CD4-positive, CD25-positive, alpha-beta regulatory T cell (primary cell): ENCODE measurements at regions not wholly inside any gene's neighbourhood (a gene's known extent, or its start where the extent isn't known, plus 50 kb on each side); places are given as distances from the start of the nearest gene placed in this dataset.

Experiments
- ATAC-seq, 2 donors: fragments of 150-1000 bp; cut with Tn5 transposase; one replicate each; pipeline ENCODE4 v1.10.0; 2021; ENCODE audit warnings: low read depth in 2 of 2, moderate number of reproducible peaks in 2 of 2, moderate library complexity in 1 of 2
- DNase-seq, 3 donors: peaks; one replicate each; pipeline versions ENCODE4 v3.0.0 to v3.0.0-alpha.2; 2012 to 2022; ENCODE audit warnings: mixed read lengths in 1 of 3
- H3K27ac ChIP-seq: one replicate; pipeline ENCODE4 v1.7.0; 2013; ENCODE audit warnings: mild to moderate bottlenecking, low read length; ENCODE audit not compliant: insufficient read depth, poor library complexity, severe bottlenecking
- H3K27me3 ChIP-seq: one replicate; pipeline ENCODE4 v1.7.0; 2013; ENCODE audit warnings: low read length; ENCODE audit not compliant: control insufficient read depth, insufficient read depth
- H3K36me3 ChIP-seq: one replicate; pipeline ENCODE4 v1.7.0; 2013; ENCODE audit warnings: mild to moderate bottlenecking, low read length, moderate library complexity; ENCODE audit not compliant: control insufficient read depth, insufficient read depth
- H3K4me1 ChIP-seq: 2 replicates; pipeline ENCODE4 v1.7.0; 2013; ENCODE audit warnings: mild to moderate bottlenecking, low read length; ENCODE audit not compliant: insufficient read depth, control insufficient read depth, poor library complexity, severe bottlenecking
- H3K4me3 ChIP-seq: one replicate; pipeline ENCODE4 v1.7.0; 2013; ENCODE audit warnings: low read depth, mild to moderate bottlenecking, low read length, moderate library complexity
- H3K9me3 ChIP-seq, 2 experiments: 1 replicate in 1 of 2; 2 replicates in 1 of 2; pipeline ENCODE4 v1.7.0; 2013; ENCODE audit warnings: low read length in 2 of 2, mild to moderate bottlenecking in 1 of 2, moderate library complexity in 1 of 2; ENCODE audit not compliant: control insufficient read depth in 2 of 2
- H3K27ac Mint-ChIP-seq, 3 donors: one replicate each; pipeline ENCODE4 v1.8.0; 2020 to 2022; ENCODE audit warnings: mild to moderate bottlenecking in 3 of 3, mixed read lengths in 3 of 3, moderate library complexity in 2 of 3
- H3K27me3 Mint-ChIP-seq: one replicate; pipeline ENCODE4 v1.8.0; 2022; ENCODE audit warnings: mild to moderate bottlenecking, mixed read lengths
- H3K36me3 Mint-ChIP-seq: one replicate; pipeline ENCODE4 v1.8.0; 2020; ENCODE audit warnings: mixed read lengths
- H3K4me1 Mint-ChIP-seq, 4 donors: one replicate each; pipeline ENCODE4 v1.8.0; 2020 to 2022; ENCODE audit warnings: mixed read lengths in 4 of 4, mild to moderate bottlenecking in 1 of 4
- H3K4me3 Mint-ChIP-seq, 4 donors: one replicate each; pipeline ENCODE4 v1.8.0; 2020 to 2022; ENCODE audit warnings: mild to moderate bottlenecking in 4 of 4, mixed read lengths in 4 of 4, moderate library complexity in 3 of 4
- H3K9me3 Mint-ChIP-seq, 7 donors: one replicate each; pipeline ENCODE4 v1.8.0; 2020 to 2022; ENCODE audit warnings: mixed read lengths in 7 of 7, mild to moderate bottlenecking in 3 of 7, moderate library complexity in 2 of 7

GRCh38 chr16:19938536-19938935, 53.9 kb upstream of the GPRC5B start:
- Histone ChIP-seq H3K27ac (no peak overlapping the region), H3K4me1 (no peaks in the 10 kb centered on the region), H3K9me3 (no peaks in the 10 kb centered on the region), H3K4me3 (no peak overlapping the region), H3K36me3 (no peaks in the 10 kb centered on the region), H3K27me3 (no peaks in the 10 kb centered on the region)
- H3K27me3 Mint-ChIP-seq = peaks cover 5% of the 10 kb centered on the region
- H3K36me3 Mint-ChIP-seq = no peaks in the 10 kb centered on the region
- no peak overlapping the region for H3K4me3 Mint-ChIP-seq
- no peaks in the 10 kb centered on the region for H3K9me3 Mint-ChIP-seq
- H3K4me1 Mint-ChIP-seq = peaks cover 0 to 5% (median 0%) of the 10 kb centered on the region in 4 donors
- no peak overlapping the region for H3K27ac Mint-ChIP-seq
- no peak for DNase-seq
- ATAC-seq = no peak

GRCh38 chr16:19936441-19936840, 51.8 kb upstream of the GPRC5B start:
- H3K27me3 Mint-ChIP-seq = peaks cover 5% of the 10 kb centered on the region
- ATAC-seq = no peak
- H3K4me3 Mint-ChIP-seq = no peak overlapping the region
- H3K36me3 Mint-ChIP-seq = no peaks in the 10 kb centered on the region
- no peak overlapping the region for H3K27ac Mint-ChIP-seq
- H3K27ac ChIP-seq = no peak overlapping the region
- H3K4me1 ChIP-seq = no peaks in the 10 kb centered on the region
- H3K36me3 ChIP-seq = no peaks in the 10 kb centered on the region
- no peak for DNase-seq
- H3K4me1 Mint-ChIP-seq = peaks cover 0 to 5% (median 0%) of the 10 kb centered on the region in 4 donors
- no peaks in the 10 kb centered on the region for H3K9me3 ChIP-seq
- no peaks in the 10 kb centered on the region for H3K27me3 ChIP-seq
- no peaks in the 10 kb centered on the region for H3K9me3 Mint-ChIP-seq
- no peak overlapping the region for H3K4me3 ChIP-seq

GRCh38 chr16:19935694-19936093, 51.0 kb upstream of the GPRC5B start:
- H3K4me3 ChIP-seq = no peak overlapping the region
- H3K9me3 Mint-ChIP-seq = no peaks in the 10 kb centered on the region
- H3K9me3 ChIP-seq = no peaks in the 10 kb centered on the region
- H3K4me1 Mint-ChIP-seq = peaks cover 0 to 5% (median 0%) of the 10 kb centered on the region in 4 donors
- no peak overlapping the region for H3K27ac ChIP-seq
- peaks cover 5% of the 10 kb centered on the region for H3K27me3 Mint-ChIP-seq
- ATAC-seq = no peak
- H3K36me3 Mint-ChIP-seq = no peaks in the 10 kb centered on the region
- H3K27ac Mint-ChIP-seq = no peak overlapping the region
- no peaks in the 10 kb centered on the region for H3K4me1 ChIP-seq
- no peaks in the 10 kb centered on the region for H3K27me3 ChIP-seq
- DNase-seq = no peak
- H3K4me3 Mint-ChIP-seq = no peak overlapping the region
- no peaks in the 10 kb centered on the region for H3K36me3 ChIP-seq
